Activated CD4-positive, alpha-beta T cell treated with anti-CD3 and anti-CD28 coated beads, Interleukin-2, amount 10 ng/mL, durations not matched to agents 24 days and 14 days (primary cell): ENCODE measurements at regions not wholly inside any gene's neighbourhood (a gene's known extent, or its start where the extent isn't known, plus 50 kb on each side); places are given as distances from the start of the nearest gene placed in this dataset.
"Not testable (repeated sequence)": the region's sequence is repeated elsewhere in the genome, so short reads cannot be mapped to it uniquely, and the experiment has no call there.

Source experiments
- DNase-seq: peaks from one replicate; pipeline ENCODE4 v3.0.0; 2022
- H3K27ac Mint-ChIP-seq: one replicate; pipeline ENCODE4 v1.8.0; 2022; ENCODE audit warnings: mild to moderate bottlenecking, mixed read lengths
- H3K27me3 Mint-ChIP-seq: one replicate; pipeline ENCODE4 v1.8.0; 2022; ENCODE audit warnings: mixed read lengths
- H3K36me3 Mint-ChIP-seq: one replicate; pipeline ENCODE4 v1.8.0; 2022; ENCODE audit warnings: low read depth, mild to moderate bottlenecking, mixed read lengths
- H3K4me1 Mint-ChIP-seq: one replicate; pipeline ENCODE4 v1.8.0; 2021; ENCODE audit warnings: mixed read lengths
- H3K4me3 Mint-ChIP-seq: one replicate; pipeline ENCODE4 v1.8.0; 2022; ENCODE audit warnings: mild to moderate bottlenecking, moderate library complexity, mixed read lengths
- H3K9me3 Mint-ChIP-seq: one replicate; pipeline ENCODE4 v1.8.0; 2021; ENCODE audit warnings: mixed read lengths
- intact Hi-C: fragments of 100-400 bp; cut with micrococcal nuclease; formaldehyde crosslinking; loops from one replicate; pipeline ENCODE4 v1.15.1; 2023

- Mint-ChIP-seq H3K27ac (no peak overlapping the region), H3K4me3 (no peak overlapping the region), H3K9me3 (no peaks in the 10 kb centered on the region), H3K4me1 (no peaks in the 10 kb centered on the region), H3K36me3 (no peaks in the 10 kb centered on the region), H3K27me3 (peaks cover 8% of the 10 kb centered on the region)
- intact Hi-C loops, result no loop called here
- no peak for DNase-seq
Observed at GRCh38 chr5:57368010-57368409, 114.6 kb downstream of the ACTBL2 start.

GRCh38 chr5:57366744-57367143 is 115.9 kb downstream of the ACTBL2 start:
- no peak for DNase-seq
- Mint-ChIP-seq H3K4me1 (no peaks in the 10 kb centered on the region), H3K27ac (no peak overlapping the region), H3K27me3 (peaks cover 8% of the 10 kb centered on the region), H3K9me3 (no peaks in the 10 kb centered on the region), H3K36me3 (no peaks in the 10 kb centered on the region), H3K4me3 (no peak overlapping the region)
- intact Hi-C loops, result no loop called here

GRCh38 chr5:57362951-57363350 is 119.7 kb downstream of the ACTBL2 start:
- H3K27me3 Mint-ChIP-seq, result peaks cover 2% of the 10 kb centered on the region
- H3K4me1 Mint-ChIP-seq, result no peaks in the 10 kb centered on the region
- intact Hi-C loops, result no loop called here
- no peak overlapping the region for H3K27ac Mint-ChIP-seq
- no peak for DNase-seq
- H3K4me3 Mint-ChIP-seq, result no peak overlapping the region
- no peaks in the 10 kb centered on the region for H3K9me3 Mint-ChIP-seq
- H3K36me3 Mint-ChIP-seq, result no peaks in the 10 kb centered on the region

- no peak for DNase-seq
- H3K4me3 Mint-ChIP-seq, result no peak overlapping the region
- no peak overlapping the region for H3K27ac Mint-ChIP-seq
- H3K36me3 Mint-ChIP-seq, result no peaks in the 10 kb centered on the region
- intact Hi-C loops, result no loop called here
- H3K9me3 Mint-ChIP-seq, result no peaks in the 10 kb centered on the region
- peaks cover 2% of the 10 kb centered on the region for H3K27me3 Mint-ChIP-seq
- no peaks in the 10 kb centered on the region for H3K4me1 Mint-ChIP-seq
Observed at GRCh38 chr5:57360871-57361270, 121.7 kb downstream of the ACTBL2 start.

GRCh38 chr5:57358796-57359592 is 123.6 kb downstream of the ACTBL2 start:
- Mint-ChIP-seq H3K27ac (no peak overlapping the region), H3K9me3 (no peaks in the 10 kb centered on the region), H3K4me1 (no peaks in the 10 kb centered on the region), H3K4me3 (no peak overlapping the region), H3K36me3 (no peaks in the 10 kb centered on the region), H3K27me3 (no peaks in the 10 kb centered on the region)
- DNase-seq, result no peak
- intact Hi-C loops, result no loop called here

- not testable (repeated sequence) for H3K27ac Mint-ChIP-seq
Observed at GRCh38 chr5:57356850-57357249, 125.8 kb downstream of the ACTBL2 start.

GRCh38 chr5:57349214-57349613 is 133.4 kb downstream of the ACTBL2 start:
- Mint-ChIP-seq H3K27ac (no peak overlapping the region), H3K27me3 (no peaks in the 10 kb centered on the region), H3K36me3 (no peaks in the 10 kb centered on the region), H3K4me1 (no peaks in the 10 kb centered on the region), H3K4me3 (no peak overlapping the region), H3K9me3 (no peaks in the 10 kb centered on the region)
- DNase-seq, result no peak
- intact Hi-C loops, result no loop called here

More at GRCh38 chr5:57356850-57357249, 125.8 kb downstream of the ACTBL2 start:
- H3K27me3 Mint-ChIP-seq, H3K4me3 Mint-ChIP-seq, H3K36me3 Mint-ChIP-seq, intact Hi-C loops, DNase-seq, H3K4me1 Mint-ChIP-seq, H3K9me3 Mint-ChIP-seq: not testable (repeated sequence)

- no peak for DNase-seq
- no peak overlapping the region for H3K4me3 Mint-ChIP-seq
- no peaks in the 10 kb centered on the region for H3K9me3 Mint-ChIP-seq
- intact Hi-C loops, result no loop called here
- no peaks in the 10 kb centered on the region for H3K27me3 Mint-ChIP-seq
- no peaks in the 10 kb centered on the region for H3K4me1 Mint-ChIP-seq
- no peak overlapping the region for H3K27ac Mint-ChIP-seq
- no peaks in the 10 kb centered on the region for H3K36me3 Mint-ChIP-seq
Observed at GRCh38 chr5:57348376-57349140, 134.1 kb downstream of the ACTBL2 start.

GRCh38 chr5:57346328-57346727 is 136.3 kb downstream of the ACTBL2 start:
- intact Hi-C loops, result no loop called here
- H3K27me3 Mint-ChIP-seq, result no peaks in the 10 kb centered on the region
- no peak overlapping the region for H3K4me3 Mint-ChIP-seq
- H3K27ac Mint-ChIP-seq, result no peak overlapping the region
- H3K9me3 Mint-ChIP-seq, result no peaks in the 10 kb centered on the region
- no peak for DNase-seq
- H3K36me3 Mint-ChIP-seq, result no peaks in the 10 kb centered on the region
- H3K4me1 Mint-ChIP-seq, result no peaks in the 10 kb centered on the region

- no peaks in the 10 kb centered on the region for H3K36me3 Mint-ChIP-seq
- H3K4me1 Mint-ChIP-seq, result no peaks in the 10 kb centered on the region
- intact Hi-C loops, result no loop called here
- no peaks in the 10 kb centered on the region for H3K9me3 Mint-ChIP-seq
- no peak overlapping the region for H3K4me3 Mint-ChIP-seq
- DNase-seq, result no peak
- H3K27ac Mint-ChIP-seq, result no peak overlapping the region
- H3K27me3 Mint-ChIP-seq, result no peaks in the 10 kb centered on the region
Observed at GRCh38 chr5:57341380-57341979, 141.1 kb downstream of the ACTBL2 start.

GRCh38 chr5:57340681-57341080 is 141.9 kb downstream of the ACTBL2 start:
- H3K4me1 Mint-ChIP-seq, result no peaks in the 10 kb centered on the region
- H3K27me3 Mint-ChIP-seq, result no peaks in the 10 kb centered on the region
- no peaks in the 10 kb centered on the region for H3K36me3 Mint-ChIP-seq
- intact Hi-C loops, result no loop called here
- no peaks in the 10 kb centered on the region for H3K9me3 Mint-ChIP-seq
- H3K27ac Mint-ChIP-seq, result no peak overlapping the region
- no peak overlapping the region for H3K4me3 Mint-ChIP-seq
- no peak for DNase-seq

GRCh38 chr5:57339521-57339920 is 143.1 kb downstream of the ACTBL2 start:
- H3K36me3 Mint-ChIP-seq, result no peaks in the 10 kb centered on the region
- DNase-seq, result no peak
- no peak overlapping the region for H3K27ac Mint-ChIP-seq
- no peaks in the 10 kb centered on the region for H3K27me3 Mint-ChIP-seq
- intact Hi-C loops, result no loop called here
- no peak overlapping the region for H3K4me3 Mint-ChIP-seq
- H3K9me3 Mint-ChIP-seq, result no peaks in the 10 kb centered on the region
- no peaks in the 10 kb centered on the region for H3K4me1 Mint-ChIP-seq

- no peaks in the 10 kb centered on the region for H3K4me1 Mint-ChIP-seq
- no peaks in the 10 kb centered on the region for H3K36me3 Mint-ChIP-seq
- intact Hi-C loops, result no loop called here
- no peaks in the 10 kb centered on the region for H3K9me3 Mint-ChIP-seq
- no peak for DNase-seq
- H3K27ac Mint-ChIP-seq, result no peak overlapping the region
- no peak overlapping the region for H3K4me3 Mint-ChIP-seq
- no peaks in the 10 kb centered on the region for H3K27me3 Mint-ChIP-seq
Observed at GRCh38 chr5:57338868-57339340, 143.7 kb downstream of the ACTBL2 start.
